SK-N-SH (cell line): ENCODE measurements at regions not wholly inside any gene's neighbourhood (a gene's known extent, or its start where the extent isn't known, plus 50 kb on each side); places are given as distances from the start of the nearest gene placed in this dataset.

Experiments used
- EP300 ChIP-seq, 2 experiments: IDR thresholded peaks; 2 replicates each; pipeline versions ENCODE4 v1.4.0 to v1.6.1; 2012; ENCODE audit warnings: borderline replicate concordance in 1 of 2, low read depth in 1 of 2, low read length in 1 of 2
- EZH2phosphoT487 ChIP-seq: fragments of 200-600 bp; sonication (generic); IDR thresholded peaks from 2 replicates; pipeline ENCODE4 v1.6.1; 2017; ENCODE audit warnings: low read depth, mixed run types, mild to moderate bottlenecking, antibody characterized with exemption, moderate library complexity, borderline replicate concordance
- GABPA ChIP-seq: IDR thresholded peaks from 2 replicates; pipeline ENCODE4 v1.4.0; 2012; ENCODE audit warnings: low read depth, mild to moderate bottlenecking
- MEF2A ChIP-seq: IDR thresholded peaks from 2 replicates; pipeline ENCODE4 v1.4.0; 2012; ENCODE audit warnings: low read depth, borderline replicate concordance
- NFIC ChIP-seq: IDR thresholded peaks from 2 replicates; pipeline ENCODE4 v1.4.0; 2012; ENCODE audit warnings: borderline replicate concordance
- POLR2AphosphoS5 ChIP-seq: IDR thresholded peaks from 2 replicates; pipeline ENCODE4 v1.6.1; 2012; ENCODE audit warnings: low read depth, low read length
- RCOR1 ChIP-seq: fragments of 150-350 bp; IDR thresholded peaks from 2 replicates; pipeline ENCODE4 v1.6.1; 2017; ENCODE audit warnings: antibody characterized with exemption, low read length
- REST ChIP-seq: IDR thresholded peaks from 2 replicates; pipeline ENCODE4 v1.6.1; 2012; ENCODE audit warnings: mild to moderate bottlenecking, low read depth, low read length, moderate library complexity
- SIN3A ChIP-seq: IDR thresholded peaks from 2 replicates; pipeline ENCODE4 v1.6.1; 2012; ENCODE audit warnings: low read depth, mild to moderate bottlenecking, low read length, moderate library complexity, borderline replicate concordance
- TEAD4 ChIP-seq: IDR thresholded peaks from 2 replicates; pipeline ENCODE4 v1.4.0; 2012; ENCODE audit warnings: mild to moderate bottlenecking, borderline replicate concordance; ENCODE audit not compliant: insufficient read depth
- USF1 ChIP-seq: IDR thresholded peaks from 2 replicates; pipeline ENCODE4 v1.4.0; 2012; ENCODE audit warnings: low read depth, borderline replicate concordance
- YY1 ChIP-seq: IDR thresholded peaks from 2 replicates; pipeline ENCODE4 v1.4.0; 2012; ENCODE audit warnings: low read depth, mild to moderate bottlenecking
- TF ChIP-seq, protein P1 (sequence below): fragments of 200-600 bp; sonication (generic); IDR thresholded peaks from 2 replicates; pipeline ENCODE4 v1.6.1; 2017; ENCODE audit warnings: antibody characterized with exemption, mild to moderate bottlenecking, moderate library complexity
- TF ChIP-seq, protein P2 (sequence below): IDR thresholded peaks from 2 replicates; pipeline ENCODE4 v1.4.0; 2012; ENCODE audit warnings: low read depth

- TF ChIP-seq, protein P1, sequence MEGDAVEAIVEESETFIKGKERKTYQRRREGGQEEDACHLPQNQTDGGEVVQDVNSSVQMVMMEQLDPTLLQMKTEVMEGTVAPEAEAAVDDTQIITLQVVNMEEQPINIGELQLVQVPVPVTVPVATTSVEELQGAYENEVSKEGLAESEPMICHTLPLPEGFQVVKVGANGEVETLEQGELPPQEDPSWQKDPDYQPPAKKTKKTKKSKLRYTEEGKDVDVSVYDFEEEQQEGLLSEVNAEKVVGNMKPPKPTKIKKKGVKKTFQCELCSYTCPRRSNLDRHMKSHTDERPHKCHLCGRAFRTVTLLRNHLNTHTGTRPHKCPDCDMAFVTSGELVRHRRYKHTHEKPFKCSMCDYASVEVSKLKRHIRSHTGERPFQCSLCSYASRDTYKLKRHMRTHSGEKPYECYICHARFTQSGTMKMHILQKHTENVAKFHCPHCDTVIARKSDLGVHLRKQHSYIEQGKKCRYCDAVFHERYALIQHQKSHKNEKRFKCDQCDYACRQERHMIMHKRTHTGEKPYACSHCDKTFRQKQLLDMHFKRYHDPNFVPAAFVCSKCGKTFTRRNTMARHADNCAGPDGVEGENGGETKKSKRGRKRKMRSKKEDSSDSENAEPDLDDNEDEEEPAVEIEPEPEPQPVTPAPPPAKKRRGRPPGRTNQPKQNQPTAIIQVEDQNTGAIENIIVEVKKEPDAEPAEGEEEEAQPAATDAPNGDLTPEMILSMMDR: peak; percentile 84
- TF ChIP-seq POLR2AphosphoS5: no peak
- TF ChIP-seq SIN3A: no peak
- no peak for TF ChIP-seq NFIC
- TF ChIP-seq, protein P2, sequence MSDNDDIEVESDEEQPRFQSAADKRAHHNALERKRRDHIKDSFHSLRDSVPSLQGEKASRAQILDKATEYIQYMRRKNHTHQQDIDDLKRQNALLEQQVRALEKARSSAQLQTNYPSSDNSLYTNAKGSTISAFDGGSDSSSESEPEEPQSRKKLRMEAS: no peak
- TF ChIP-seq EP300 (IDR thresholded peaks at IDR 0.05; ENCODE audit: borderline replicate concordance in 1 of 2, low read depth in 1 of 2, low read length in 1 of 2): no peak
- no peak for TF ChIP-seq YY1
- no peak for TF ChIP-seq GABPA
- TF ChIP-seq REST: no peak
- no peak for TF ChIP-seq RCOR1
- TF ChIP-seq MEF2A: no peak
- no peak for TF ChIP-seq USF1
- no peak for TF ChIP-seq EZH2phosphoT487
- no peak for TF ChIP-seq TEAD4
Measured at GRCh38 chr19:28710278-28710677, 502.7 kb downstream of the UQCRFS1 start.
